Memory B cell (primary cell): ENCODE measurements at regions not wholly inside any gene's neighbourhood (a gene's known extent, or its start where the extent isn't known, plus 50 kb on each side); places are given as distances from the start of the nearest gene placed in this dataset.
"Not testable (repeated sequence)": the region's sequence is repeated elsewhere in the genome, so short reads cannot be mapped to it uniquely, and the experiment has no call there.

Experiments used
- ATAC-seq: fragments of 150-1000 bp; cut with Tn5 transposase; 2 replicates; pipeline ENCODE4 v1.10.0; 2021; ENCODE audit warnings: low read depth, mild to moderate bottlenecking, moderate library complexity
- DNase-seq, 2 donors: peaks; one replicate each; pipeline ENCODE4 v3.0.0; 2022; ENCODE audit warnings: low spot score in 2 of 2
- H3K27ac Mint-ChIP-seq: one replicate; pipeline ENCODE4 v1.8.0; 2022; ENCODE audit warnings: mild to moderate bottlenecking, moderate library complexity, mixed read lengths
- H3K27me3 Mint-ChIP-seq: one replicate; pipeline ENCODE4 v1.8.0; 2022; ENCODE audit warnings: mixed read lengths
- H3K36me3 Mint-ChIP-seq: one replicate; pipeline ENCODE4 v1.8.0; 2022; ENCODE audit warnings: mild to moderate bottlenecking, mixed read lengths
- H3K4me1 Mint-ChIP-seq: one replicate; pipeline ENCODE4 v1.8.0; 2022; ENCODE audit warnings: mixed read lengths
- H3K4me3 Mint-ChIP-seq: one replicate; pipeline ENCODE4 v1.8.0; 2022; ENCODE audit warnings: mild to moderate bottlenecking, moderate library complexity, mixed read lengths
- H3K9me3 Mint-ChIP-seq: one replicate; pipeline ENCODE4 v1.8.0; 2022; ENCODE audit warnings: mixed read lengths

DNA sequence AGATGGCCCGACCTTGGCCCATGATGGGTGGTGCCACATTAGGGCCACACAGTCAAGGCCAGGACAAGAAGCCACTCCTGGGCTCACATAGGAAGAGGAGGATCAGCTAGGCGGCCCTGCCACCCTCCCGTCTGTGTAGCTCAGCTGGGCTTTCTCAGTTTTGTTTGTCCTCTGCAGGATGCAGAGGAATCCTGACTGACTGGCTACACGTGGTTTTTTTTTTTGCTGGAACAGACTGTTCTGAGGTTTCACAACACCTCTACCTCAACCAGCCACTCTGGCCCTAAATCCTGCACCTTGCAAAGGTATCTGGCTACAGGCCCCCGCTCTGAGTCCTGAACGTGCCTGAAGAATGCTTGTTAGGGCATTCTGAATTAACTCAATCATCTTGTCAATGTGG, 88.3 kb upstream of the MSX2 start:
- Mint-ChIP-seq H3K4me3 (no peak overlapping the region), H3K36me3 (no peaks in the 10 kb centered on the region), H3K27ac (no peak overlapping the region), H3K9me3 (no peaks in the 10 kb centered on the region), H3K27me3 (no peaks in the 10 kb centered on the region), H3K4me1 (no peaks in the 10 kb centered on the region)
- ATAC-seq (no peak), DNase-seq (no peak)

DNA sequence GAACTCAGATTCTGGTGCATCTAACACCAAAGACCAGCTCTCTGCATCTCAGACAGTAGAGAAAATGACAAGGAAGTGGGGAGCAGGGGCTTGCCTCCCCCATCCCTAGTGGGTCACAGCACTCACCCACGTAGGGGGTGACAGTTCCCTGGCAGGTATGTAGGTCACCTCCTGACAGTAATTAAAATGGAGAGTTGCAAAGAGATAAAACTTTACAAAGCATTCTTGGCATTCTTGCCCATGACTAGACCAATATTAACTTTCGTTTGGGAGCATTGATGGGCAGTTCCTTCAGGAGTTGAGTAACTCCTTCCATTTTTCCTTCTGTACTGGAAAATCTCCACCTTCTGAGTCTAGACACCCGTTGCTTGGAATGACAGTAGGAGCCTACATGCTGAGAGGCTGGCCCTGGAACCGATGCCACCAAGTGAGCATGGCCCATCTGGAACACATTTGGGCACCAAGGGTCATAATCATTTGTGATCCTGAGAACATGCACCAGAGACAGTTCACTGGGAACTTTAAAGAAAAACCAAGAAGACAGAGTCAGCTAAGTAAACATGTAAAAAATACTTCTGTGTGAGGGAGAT, 81.5 kb upstream of the MSX2 start:
- no peaks in the 10 kb centered on the region for H3K27me3 Mint-ChIP-seq
- ATAC-seq (no peak), DNase-seq (no peak)
- no peaks in the 10 kb centered on the region for H3K36me3 Mint-ChIP-seq
- H3K27ac Mint-ChIP-seq, result no peak overlapping the region
- peaks cover 4% of the 10 kb centered on the region for H3K9me3 Mint-ChIP-seq
- no peaks in the 10 kb centered on the region for H3K4me1 Mint-ChIP-seq
- H3K4me3 Mint-ChIP-seq, result no peak overlapping the region

DNA sequence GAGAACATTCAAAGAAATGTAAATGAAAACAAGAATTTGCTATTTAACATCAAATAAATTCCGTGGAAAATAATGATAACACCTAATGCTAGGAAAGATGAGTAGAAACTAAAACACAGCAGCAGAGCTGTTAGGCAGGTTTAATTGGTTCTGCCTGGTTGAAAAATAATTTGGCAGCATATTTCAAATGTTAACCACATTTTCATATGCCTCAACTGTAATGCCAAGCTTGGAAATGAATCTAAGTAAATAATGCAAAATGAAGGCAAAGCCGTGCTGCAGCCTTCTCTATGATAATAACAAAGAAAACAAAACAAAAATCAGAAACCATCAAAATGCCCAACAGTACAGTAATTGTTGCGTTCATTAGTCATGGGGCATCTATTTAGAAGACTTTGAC, 79.9 kb upstream of the MSX2 start:
- Mint-ChIP-seq H3K4me1 (no peaks in the 10 kb centered on the region), H3K27ac (no peak overlapping the region), H3K36me3 (no peaks in the 10 kb centered on the region), H3K9me3 (peaks cover 4% of the 10 kb centered on the region), H3K4me3 (no peak overlapping the region), H3K27me3 (no peaks in the 10 kb centered on the region)
- ATAC-seq, result no peak
- no peak for DNase-seq

DNA sequence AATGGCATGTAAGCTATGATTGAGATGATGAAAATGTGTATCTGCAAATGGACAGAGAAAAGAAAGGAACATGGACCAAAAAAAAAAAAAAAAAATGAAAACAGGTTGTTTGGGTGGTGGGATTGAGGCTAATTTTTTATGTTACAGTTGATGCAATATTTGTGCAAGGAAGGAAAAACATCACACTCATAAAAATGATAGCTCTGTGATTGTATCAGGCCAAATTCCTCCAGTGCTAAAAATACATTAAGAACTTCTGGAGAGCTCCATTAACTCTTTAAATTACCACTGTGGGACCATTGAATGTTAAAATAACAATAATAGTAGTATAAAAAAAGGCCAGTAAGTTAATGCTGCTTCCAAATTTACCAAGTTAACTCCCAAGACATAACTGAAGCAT, 79.5 kb upstream of the MSX2 start:
- Mint-ChIP-seq H3K27me3 (no peaks in the 10 kb centered on the region), H3K27ac (no peak overlapping the region), H3K4me3 (no peak overlapping the region), H3K4me1 (no peaks in the 10 kb centered on the region), H3K36me3 (no peaks in the 10 kb centered on the region), H3K9me3 (peaks cover 4% of the 10 kb centered on the region)
- DNase-seq (no peak), ATAC-seq (no peak)

DNA sequence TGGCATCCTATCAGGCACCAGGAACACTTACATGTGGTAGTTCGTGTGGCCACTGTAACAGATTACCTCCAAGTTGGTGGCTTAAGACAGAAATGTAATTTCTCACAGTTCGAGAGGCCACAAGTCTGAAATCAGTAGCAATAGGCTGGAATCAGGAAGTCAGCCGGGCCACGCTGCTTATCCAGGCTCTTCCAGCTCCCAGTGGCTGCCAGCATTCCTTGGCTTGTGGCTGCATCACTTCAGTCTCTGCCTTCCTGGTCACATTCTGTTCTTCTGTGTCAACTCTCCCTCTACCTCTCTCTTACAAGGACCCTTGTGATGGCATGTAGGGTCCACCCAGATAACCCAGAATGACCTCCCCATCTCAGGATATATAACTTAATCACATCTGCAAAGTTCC, 78.7 kb upstream of the MSX2 start:
- H3K27me3 Mint-ChIP-seq, result no peaks in the 10 kb centered on the region
- H3K27ac Mint-ChIP-seq, result no peak overlapping the region
- peaks cover 4% of the 10 kb centered on the region for H3K9me3 Mint-ChIP-seq
- H3K4me1 Mint-ChIP-seq, result no peaks in the 10 kb centered on the region
- H3K36me3 Mint-ChIP-seq, result no peaks in the 10 kb centered on the region
- H3K4me3 Mint-ChIP-seq, result no peak overlapping the region
- no peak for ATAC-seq
- no peak for DNase-seq

DNA sequence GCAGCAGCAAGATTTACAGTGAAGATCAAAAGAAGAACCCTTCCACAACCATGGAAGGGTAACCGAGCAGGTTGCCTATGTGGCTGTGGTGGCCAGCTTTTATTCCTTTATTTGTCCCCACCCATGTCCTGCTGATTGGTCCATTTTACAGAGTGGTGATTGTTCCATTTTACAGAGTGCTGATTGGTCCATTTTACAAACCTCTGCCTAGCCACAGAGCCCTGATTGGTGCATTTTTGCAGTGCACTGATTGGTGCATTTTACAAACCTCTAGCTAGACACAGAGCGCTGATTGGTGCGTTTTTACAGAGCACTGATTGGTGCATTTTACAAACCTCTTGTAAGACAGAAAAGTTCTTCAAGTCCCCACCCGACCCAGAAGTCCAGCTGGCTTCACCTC, 75.8 kb upstream of the MSX2 start:
- H3K36me3 Mint-ChIP-seq, H3K27me3 Mint-ChIP-seq, ATAC-seq, H3K4me1 Mint-ChIP-seq, DNase-seq, H3K27ac Mint-ChIP-seq, H3K9me3 Mint-ChIP-seq, H3K4me3 Mint-ChIP-seq: not testable (repeated sequence)

DNA sequence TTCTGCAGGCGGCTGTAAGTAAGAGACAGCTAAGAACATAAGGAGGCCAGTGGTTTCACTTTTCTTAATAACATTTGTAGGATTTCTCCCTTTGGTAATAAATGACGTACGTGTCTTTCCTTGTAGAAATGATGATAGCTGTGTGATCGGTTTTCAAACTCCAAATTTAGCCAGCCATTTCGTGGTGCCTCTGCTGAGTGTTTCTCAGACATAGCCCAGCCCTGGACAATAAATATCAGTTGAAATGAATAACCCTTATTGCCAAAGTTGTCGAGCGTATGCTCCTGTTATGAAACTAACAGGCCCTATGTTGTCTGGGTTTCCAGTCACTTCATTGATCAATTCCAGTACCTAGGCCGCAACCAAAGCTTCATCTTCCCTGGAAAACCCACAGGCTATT, 75.0 kb upstream of the MSX2 start:
- H3K4me3 Mint-ChIP-seq, result no peak overlapping the region
- no peak for DNase-seq
- no peak for ATAC-seq
- H3K4me1 Mint-ChIP-seq, result no peaks in the 10 kb centered on the region
- no peaks in the 10 kb centered on the region for H3K36me3 Mint-ChIP-seq
- H3K27me3 Mint-ChIP-seq, result peaks cover 2% of the 10 kb centered on the region
- H3K27ac Mint-ChIP-seq, result no peak overlapping the region
- peaks cover 2% of the 10 kb centered on the region for H3K9me3 Mint-ChIP-seq

DNA sequence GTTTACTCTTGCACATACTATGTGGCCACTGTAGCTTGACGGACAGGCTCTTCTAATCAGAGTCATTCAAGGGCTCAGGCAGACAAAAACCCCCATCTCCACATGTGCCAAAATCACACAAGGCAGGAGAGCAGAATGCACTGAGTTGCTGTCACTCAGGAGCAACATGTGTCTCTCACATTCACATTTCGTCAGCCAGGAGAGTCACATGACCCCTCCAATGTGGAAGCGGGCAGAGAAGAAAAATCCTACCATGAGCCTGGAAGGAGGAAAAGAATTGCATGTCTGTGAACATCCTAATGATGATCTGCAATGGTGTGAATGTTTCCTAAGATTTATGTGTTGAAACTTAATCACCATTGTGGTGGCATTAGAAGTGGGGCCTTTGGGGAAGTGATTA, 69.9 kb upstream of the MSX2 start:
- DNase-seq (no peak), ATAC-seq (no peak)
- Mint-ChIP-seq H3K27ac (no peak overlapping the region), H3K4me3 (no peak overlapping the region), H3K36me3 (no peaks in the 10 kb centered on the region), H3K9me3 (peaks cover 2% of the 10 kb centered on the region), H3K4me1 (no peaks in the 10 kb centered on the region), H3K27me3 (peaks cover 2% of the 10 kb centered on the region)

DNA sequence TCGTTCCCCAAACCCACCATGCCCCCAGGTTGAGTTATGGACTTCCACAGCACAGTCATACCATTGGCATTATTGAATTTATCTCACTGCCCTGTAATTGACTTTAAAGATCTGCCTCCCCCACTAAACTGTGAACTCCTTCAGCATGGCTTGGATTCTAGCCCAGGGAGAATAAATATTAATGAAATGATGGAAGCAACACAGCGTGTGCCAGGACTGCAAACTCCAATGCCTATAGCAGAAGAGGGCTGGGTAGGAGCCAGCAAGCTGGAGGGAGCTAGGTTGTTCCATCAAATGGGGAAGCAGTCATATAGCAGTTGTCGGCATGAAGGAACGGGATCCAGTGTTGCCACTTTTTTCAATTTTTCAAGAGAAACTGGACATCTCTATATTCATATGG, 69.0 kb upstream of the MSX2 start:
- Mint-ChIP-seq H3K36me3 (no peaks in the 10 kb centered on the region), H3K27ac (no peak overlapping the region), H3K4me3 (no peak overlapping the region), H3K9me3 (peaks cover 2% of the 10 kb centered on the region), H3K27me3 (peaks cover 2% of the 10 kb centered on the region), H3K4me1 (no peaks in the 10 kb centered on the region)
- DNase-seq (no peak), ATAC-seq (no peak)

DNA sequence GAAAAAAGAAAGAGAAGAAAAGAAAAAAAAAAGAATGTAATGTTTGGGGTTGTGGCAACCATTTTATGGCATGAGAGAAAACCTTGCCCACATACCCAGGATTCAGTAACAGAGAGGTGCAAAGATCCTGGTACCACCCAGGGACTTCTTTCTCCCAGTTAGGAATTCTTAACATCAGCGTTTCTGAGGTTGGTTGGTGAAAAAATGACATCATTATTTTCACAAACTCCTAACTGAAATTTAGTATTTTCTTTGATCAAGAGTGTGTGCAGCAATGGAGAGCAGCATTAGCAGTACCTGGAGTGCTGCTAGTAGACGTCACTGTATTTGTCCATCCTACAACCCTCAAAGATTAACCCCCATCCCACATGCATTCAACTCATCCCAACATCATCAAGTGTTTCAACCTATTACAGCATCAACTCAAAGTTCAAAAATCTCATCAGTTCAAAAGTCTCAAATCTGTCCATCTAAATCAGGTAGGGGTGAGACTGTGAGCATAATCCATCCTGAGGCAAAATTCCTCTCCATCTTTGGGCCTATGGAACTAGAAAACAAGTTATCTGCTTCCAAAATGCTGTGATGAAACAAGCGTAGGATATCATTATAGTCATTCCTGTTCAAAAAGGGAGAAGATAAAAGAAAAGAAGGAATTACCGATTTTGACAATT, 60.1 kb upstream of the MSX2 start:
- H3K27ac Mint-ChIP-seq, result no peak overlapping the region
- DNase-seq (no peak), ATAC-seq (no peak)
- no peaks in the 10 kb centered on the region for H3K4me1 Mint-ChIP-seq
- peaks cover 9% of the 10 kb centered on the region for H3K9me3 Mint-ChIP-seq
- peaks cover 3% of the 10 kb centered on the region for H3K27me3 Mint-ChIP-seq
- no peaks in the 10 kb centered on the region for H3K36me3 Mint-ChIP-seq
- no peak overlapping the region for H3K4me3 Mint-ChIP-seq

DNA sequence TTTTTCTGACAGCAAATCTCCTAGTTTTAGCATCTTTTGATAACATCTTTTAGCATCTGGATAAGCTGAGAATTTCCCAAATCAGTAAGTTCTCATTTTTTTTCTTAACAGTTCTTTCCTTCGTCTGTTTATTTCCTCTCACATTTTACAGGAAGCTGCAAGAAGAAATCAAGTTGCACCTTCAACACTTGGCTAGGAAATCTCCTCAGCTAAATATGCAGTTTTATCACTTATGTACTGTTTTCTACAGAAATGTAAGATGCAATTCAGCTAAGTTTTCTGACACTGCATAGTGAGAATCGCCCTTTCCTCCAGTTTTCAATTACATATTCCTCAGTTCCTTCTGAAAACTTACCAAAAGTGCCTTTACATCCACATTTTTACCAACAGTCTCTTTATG, 59.0 kb upstream of the MSX2 start:
- no peak overlapping the region for H3K27ac Mint-ChIP-seq
- no peaks in the 10 kb centered on the region for H3K4me1 Mint-ChIP-seq
- DNase-seq, result no peak
- no peak for ATAC-seq
- peaks cover 3% of the 10 kb centered on the region for H3K27me3 Mint-ChIP-seq
- H3K4me3 Mint-ChIP-seq, result no peak overlapping the region
- H3K9me3 Mint-ChIP-seq, result peaks cover 9% of the 10 kb centered on the region
- no peaks in the 10 kb centered on the region for H3K36me3 Mint-ChIP-seq

DNA sequence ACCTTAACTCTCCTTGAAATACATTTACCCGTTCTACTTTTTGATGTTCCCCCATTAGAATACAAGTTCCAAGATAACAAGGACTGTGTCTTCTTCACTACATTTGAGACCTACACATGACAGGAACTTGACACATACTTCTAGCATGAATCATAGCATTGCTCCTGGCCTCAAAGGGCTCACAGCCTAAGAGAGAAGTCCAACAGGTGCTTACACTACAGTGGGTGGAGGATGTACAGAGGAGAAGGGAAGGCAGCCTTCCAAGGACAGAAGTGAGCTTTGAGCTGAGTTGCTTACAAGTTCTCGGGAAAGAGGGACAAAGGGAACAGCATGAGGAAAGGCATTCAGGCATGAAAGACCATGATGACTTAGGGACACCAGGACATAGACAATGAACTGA, 56.9 kb upstream of the MSX2 start:
- Mint-ChIP-seq H3K36me3 (no peaks in the 10 kb centered on the region), H3K4me3 (no peak overlapping the region), H3K9me3 (peaks cover 11% of the 10 kb centered on the region), H3K27ac (no peak overlapping the region), H3K4me1 (no peaks in the 10 kb centered on the region), H3K27me3 (peaks cover 4% of the 10 kb centered on the region)
- no peak for ATAC-seq
- DNase-seq, result no peak

DNA sequence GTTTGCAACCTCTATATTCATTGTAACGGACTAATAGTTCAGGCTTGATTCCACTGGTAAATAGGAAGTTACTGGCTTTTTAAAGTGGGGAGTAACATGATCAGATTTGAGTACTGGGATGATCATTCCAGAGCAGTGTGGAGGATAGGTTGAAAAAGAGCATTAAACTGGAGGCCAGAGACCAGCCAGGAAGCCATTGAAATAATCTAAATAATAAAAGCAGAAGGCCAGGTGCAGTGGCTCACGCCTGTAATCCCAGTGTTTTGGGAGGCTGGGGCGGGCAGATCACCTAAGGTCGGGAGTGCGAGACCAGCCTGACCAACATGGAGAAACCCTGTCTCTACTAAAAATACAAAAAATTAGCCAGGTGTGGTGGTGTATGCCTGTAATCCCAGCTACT, 56.0 kb upstream of the MSX2 start:
- H3K4me3 Mint-ChIP-seq, result no peak overlapping the region

More for the DNA sequence above, 56.0 kb upstream of the MSX2 start:
- ATAC-seq (no peak), DNase-seq (no peak)
- no peak overlapping the region for H3K27ac Mint-ChIP-seq
- peaks cover 4% of the 10 kb centered on the region for H3K27me3 Mint-ChIP-seq
- H3K9me3 Mint-ChIP-seq, result peaks cover 11% of the 10 kb centered on the region
- H3K36me3 Mint-ChIP-seq, result no peaks in the 10 kb centered on the region
- H3K4me1 Mint-ChIP-seq, result no peaks in the 10 kb centered on the region
